ENCODE measurements at regions not wholly inside any gene's neighbourhood (a gene's known extent, or its start where the extent isn't known, plus 50 kb on each side); places are given as distances from the start of the nearest gene placed in this dataset.
A peak's percentile ranks its signal among the peaks of the same experiment; 100 is the strongest.

- no peaks in the 10 kb centered on the region for H3K9me3 ChIP-seq (ENCODE audit: control insufficient read depth, insufficient read depth, low read length)
- Mint-ChIP-seq H3K27me3 (ENCODE audit: low read depth in 2 of 2) (no peaks in the 10 kb centered on the region), H3K4me1 (no peaks in the 10 kb centered on the region), H3K27ac (no peak overlapping the region), H3K4me3 (no peak overlapping the region), H3K9me3 (no peaks in the 10 kb centered on the region), H3K36me3 (no peaks in the 10 kb centered on the region)
- DNase-seq (no peak), ATAC-seq (no peak)
- TF ChIP-seq, protein P1, sequence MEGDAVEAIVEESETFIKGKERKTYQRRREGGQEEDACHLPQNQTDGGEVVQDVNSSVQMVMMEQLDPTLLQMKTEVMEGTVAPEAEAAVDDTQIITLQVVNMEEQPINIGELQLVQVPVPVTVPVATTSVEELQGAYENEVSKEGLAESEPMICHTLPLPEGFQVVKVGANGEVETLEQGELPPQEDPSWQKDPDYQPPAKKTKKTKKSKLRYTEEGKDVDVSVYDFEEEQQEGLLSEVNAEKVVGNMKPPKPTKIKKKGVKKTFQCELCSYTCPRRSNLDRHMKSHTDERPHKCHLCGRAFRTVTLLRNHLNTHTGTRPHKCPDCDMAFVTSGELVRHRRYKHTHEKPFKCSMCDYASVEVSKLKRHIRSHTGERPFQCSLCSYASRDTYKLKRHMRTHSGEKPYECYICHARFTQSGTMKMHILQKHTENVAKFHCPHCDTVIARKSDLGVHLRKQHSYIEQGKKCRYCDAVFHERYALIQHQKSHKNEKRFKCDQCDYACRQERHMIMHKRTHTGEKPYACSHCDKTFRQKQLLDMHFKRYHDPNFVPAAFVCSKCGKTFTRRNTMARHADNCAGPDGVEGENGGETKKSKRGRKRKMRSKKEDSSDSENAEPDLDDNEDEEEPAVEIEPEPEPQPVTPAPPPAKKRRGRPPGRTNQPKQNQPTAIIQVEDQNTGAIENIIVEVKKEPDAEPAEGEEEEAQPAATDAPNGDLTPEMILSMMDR (IDR thresholded peaks at IDR 0.05): no peak
- H3K4me3 ChIP-seq (ENCODE audit: low read length): no peak overlapping the region
- WGBS (ENCODE audit: insufficient coverage): 98% methylated on average over 3 of the region's 6 CpGs
- no peaks in the 10 kb centered on the region for H3K36me3 ChIP-seq (ENCODE audit: control insufficient read depth, insufficient read depth, low read length)
- peak overlapping the region; percentile 5 for H3K27ac ChIP-seq (ENCODE audit: low read length)
- intact Hi-C loops (cut with micrococcal nuclease): no loop called here
- peaks cover 5% of the 10 kb centered on the region for H3K4me1 ChIP-seq (ENCODE audit: control insufficient read depth, insufficient read depth, low read length)
- no peaks in the 10 kb centered on the region for H3K27me3 ChIP-seq (ENCODE audit: control insufficient read depth, insufficient read depth, low read length)
These were observed 63.3 kb upstream of the IL6 start for GRCh38 chr7:22663721-22664120.

DNA sequence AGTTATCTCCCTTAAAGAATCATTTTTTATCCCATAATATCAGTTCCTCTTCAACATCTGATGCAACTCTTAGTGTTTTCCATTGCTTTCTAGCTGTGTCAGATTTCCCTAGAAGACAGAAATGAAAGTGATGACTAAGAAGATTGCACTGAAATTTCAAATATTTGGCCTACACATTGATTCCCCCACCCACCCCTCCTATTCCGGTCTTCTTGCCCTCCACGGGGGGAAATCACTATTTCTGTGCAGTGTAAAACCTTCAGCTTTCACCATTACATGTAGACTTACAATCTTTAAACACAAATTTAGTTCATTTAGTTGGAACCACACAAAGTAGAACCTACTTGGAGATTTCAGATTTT is 63.7 kb upstream of the IL6 start:
- no peaks in the 10 kb centered on the region for H3K9me3 ChIP-seq (ENCODE audit: control insufficient read depth, insufficient read depth, low read length)
- Mint-ChIP-seq H3K9me3 (no peaks in the 10 kb centered on the region), H3K36me3 (no peaks in the 10 kb centered on the region), H3K4me3 (no peak overlapping the region), H3K4me1 (no peaks in the 10 kb centered on the region), H3K27ac (no peak overlapping the region), H3K27me3 (ENCODE audit: low read depth in 2 of 2) (no peaks in the 10 kb centered on the region)
- peak overlapping the region; percentile 83 for H3K27ac ChIP-seq (ENCODE audit: low read length)
- H3K27me3 ChIP-seq (ENCODE audit: control insufficient read depth, insufficient read depth, low read length): no peaks in the 10 kb centered on the region
- peaks cover 5% of the 10 kb centered on the region for H3K4me1 ChIP-seq (ENCODE audit: control insufficient read depth, insufficient read depth, low read length)
- WGBS (ENCODE audit: insufficient coverage): 60% methylated on average over 2 of the region's 2 CpGs
- H3K4me3 ChIP-seq (ENCODE audit: low read length): no peak overlapping the region
- DNase-seq (no peak), ATAC-seq (no peak)
- H3K36me3 ChIP-seq (ENCODE audit: control insufficient read depth, insufficient read depth, low read length): no peaks in the 10 kb centered on the region
- TF ChIP-seq, protein P1 (IDR thresholded peaks at IDR 0.05): no peak
- intact Hi-C loops (cut with micrococcal nuclease): no loop called here

- TF ChIP-seq, protein P1 (IDR thresholded peaks at IDR 0.05): no peak
- Histone ChIP-seq H3K4me3 (ENCODE audit: low read length) (no peak overlapping the region), H3K36me3 (ENCODE audit: control insufficient read depth, insufficient read depth, low read length) (no peaks in the 10 kb centered on the region), H3K4me1 (ENCODE audit: control insufficient read depth, insufficient read depth, low read length) (peaks cover 5% of the 10 kb centered on the region), H3K9me3 (ENCODE audit: control insufficient read depth, insufficient read depth, low read length) (no peaks in the 10 kb centered on the region), H3K27me3 (ENCODE audit: control insufficient read depth, insufficient read depth, low read length) (no peaks in the 10 kb centered on the region), H3K27ac (ENCODE audit: low read length) (peak overlapping the region; percentile 83)
- no peaks in the 10 kb centered on the region for H3K9me3 Mint-ChIP-seq
- H3K27ac Mint-ChIP-seq: no peak overlapping the region
- ATAC-seq (no peak), DNase-seq (no peak)
- no peak overlapping the region for H3K4me3 Mint-ChIP-seq
- H3K27me3 Mint-ChIP-seq (ENCODE audit: low read depth in 2 of 2): no peaks in the 10 kb centered on the region
- no peaks in the 10 kb centered on the region for H3K36me3 Mint-ChIP-seq
- intact Hi-C loops (cut with micrococcal nuclease): no loop called here
- 86% methylated on average over 3 of the region's 3 CpGs for WGBS (ENCODE audit: insufficient coverage)
- H3K4me1 Mint-ChIP-seq: no peaks in the 10 kb centered on the region
These were observed 64.2 kb upstream of the IL6 start for GRCh38 chr7:22662556-22663356.

DNA sequence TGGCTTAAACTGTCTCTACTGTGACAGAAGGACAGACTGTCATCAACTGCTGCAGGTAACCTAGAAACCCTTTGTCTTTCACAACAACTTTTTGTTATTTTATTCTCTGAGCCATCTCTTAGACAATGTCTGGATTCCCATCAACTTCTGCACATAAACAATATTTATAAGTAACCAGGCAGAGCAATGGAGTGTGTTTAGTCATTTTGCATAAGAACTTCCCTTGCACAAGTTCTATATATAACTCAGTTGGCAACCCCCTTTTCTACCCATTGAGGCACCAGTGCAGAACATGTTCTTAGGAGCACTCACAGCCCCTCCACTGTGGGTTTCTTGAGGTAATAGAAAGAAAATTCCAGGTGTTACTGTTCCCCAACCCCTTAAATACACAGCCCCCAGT is 65.0 kb upstream of the IL6 start:
- intact Hi-C loops (cut with micrococcal nuclease): no loop called here
- no peak overlapping the region for H3K4me3 ChIP-seq (ENCODE audit: low read length)
- H3K27me3 Mint-ChIP-seq (ENCODE audit: low read depth in 2 of 2): no peaks in the 10 kb centered on the region
- H3K4me1 ChIP-seq (ENCODE audit: control insufficient read depth, insufficient read depth, low read length): peaks cover 5% of the 10 kb centered on the region
- ATAC-seq (no peak), DNase-seq (no peak)
- H3K27ac Mint-ChIP-seq: no peak overlapping the region
- no peaks in the 10 kb centered on the region for H3K36me3 Mint-ChIP-seq
- no peaks in the 10 kb centered on the region for H3K4me1 Mint-ChIP-seq
- H3K27ac ChIP-seq (ENCODE audit: low read length): peak overlapping the region; percentile 83
- H3K9me3 ChIP-seq (ENCODE audit: control insufficient read depth, insufficient read depth, low read length): no peaks in the 10 kb centered on the region
- H3K9me3 Mint-ChIP-seq: no peaks in the 10 kb centered on the region
- H3K4me3 Mint-ChIP-seq: no peak overlapping the region
- H3K36me3 ChIP-seq (ENCODE audit: control insufficient read depth, insufficient read depth, low read length): no peaks in the 10 kb centered on the region
- TF ChIP-seq, protein P1 (IDR thresholded peaks at IDR 0.05): no peak
- no peaks in the 10 kb centered on the region for H3K27me3 ChIP-seq (ENCODE audit: control insufficient read depth, insufficient read depth, low read length)
